HEK293T (cell line): ENCODE measurements at regions not wholly inside any gene's neighbourhood (a gene's known extent, or its start where the extent isn't known, plus 50 kb on each side); places are given as distances from the start of the nearest gene placed in this dataset.

Experiments used
- CTBP1 ChIP-seq: fragments of 450-650 bp; IDR thresholded peaks from 2 replicates; pipeline ENCODE4 v1.6.1; 2016; ENCODE audit warnings: borderline replicate concordance
- ELF4 ChIP-seq: fragments of 450-650 bp; IDR thresholded peaks from 2 replicates; pipeline ENCODE4 v1.6.1; 2017; ENCODE audit warnings: antibody characterized with exemption
- FOXM1 ChIP-seq: fragments of 450-650 bp; IDR thresholded peaks from 2 replicates; pipeline ENCODE4 v1.6.1; 2017; ENCODE audit warnings: mild to moderate bottlenecking, borderline replicate concordance
- L3MBTL2 ChIP-seq: fragments of 450-650 bp; conservative IDR thresholded peaks from 2 replicates; pipeline ENCODE4 v1.6.1; 2016; ENCODE audit warnings: mild to moderate bottlenecking
- NFRKB ChIP-seq: fragments of 450-650 bp; IDR thresholded peaks from 2 replicates; pipeline ENCODE4 v1.6.1; 2016; ENCODE audit warnings: mild to moderate bottlenecking, moderate library complexity
- SUZ12 ChIP-seq: fragments of 450-650 bp; IDR thresholded peaks from 2 replicates; pipeline ENCODE4 v1.6.1; 2016; ENCODE audit warnings: mild to moderate bottlenecking
- TARDBP ChIP-seq: fragments of 450-650 bp; IDR thresholded peaks from 2 replicates; pipeline ENCODE4 v1.6.1; 2016
- ZNF384 ChIP-seq: fragments of 450-650 bp; IDR thresholded peaks from 2 replicates; pipeline ENCODE4 v1.6.1; 2016

- TF ChIP-seq L3MBTL2 (no peak), SUZ12 (no peak), TARDBP (no peak), FOXM1 (no peak), ELF4 (no peak), ZNF384 (no peak), CTBP1 (no peak), NFRKB (no peak)
These were observed 123.4 kb downstream of the CEBPB start for GRCh38 chr20:50313827-50314677.
